ENCODE measurements at regions not wholly inside any gene's neighbourhood (a gene's known extent, or its start where the extent isn't known, plus 50 kb on each side); places are given as distances from the start of the nearest gene placed in this dataset.

DNA sequence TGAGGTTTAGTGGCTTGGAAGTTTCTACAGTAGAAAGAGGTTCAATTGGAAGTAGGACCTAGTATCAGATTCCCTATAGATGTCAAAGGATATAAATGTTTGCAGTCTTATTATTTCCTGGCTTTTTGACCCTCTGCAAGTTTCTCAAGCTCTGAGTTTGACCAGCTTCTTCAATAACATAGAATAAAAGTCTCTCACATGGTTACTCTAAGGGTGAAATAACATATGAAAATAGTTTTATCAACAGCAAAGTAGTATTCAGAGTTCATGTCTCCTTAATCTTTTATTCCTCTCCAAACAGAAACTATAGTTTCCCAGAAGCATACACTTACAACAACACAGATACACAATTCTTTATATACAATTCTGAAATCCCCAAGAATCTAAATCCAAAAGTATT is 132.9 kb upstream of the RND3 start:
- peak overlapping the region; percentile 84 for H3K27ac Mint-ChIP-seq (ENCODE audit: unreplicated experiment)

GRCh38 chr2:150619607-150620330 is 132.3 kb upstream of the RND3 start:
- Mint-ChIP-seq H3K27ac (ENCODE audit: unreplicated experiment) (peak overlapping the region; percentile 84), H3K27me3 (ENCODE audit: low read depth, unreplicated experiment) (no peaks in the 10 kb centered on the region), H3K4me1 (ENCODE audit: low read depth, unreplicated experiment) (peaks cover 42% of the 10 kb centered on the region), H3K4me3 (ENCODE audit: unreplicated experiment) (no peak overlapping the region), H3K36me3 (ENCODE audit: low read depth, unreplicated experiment) (no peaks in the 10 kb centered on the region), H3K9me3 (ENCODE audit: unreplicated experiment) (peaks cover 3% of the 10 kb centered on the region)
- peak overlapping the region; percentile 1 for H3K9ac ChIP-seq (ENCODE audit: low read length)
- H3K79me2 ChIP-seq (ENCODE audit: insufficient read depth, low read length): no peaks in the 10 kb centered on the region
- peak overlapping the region; percentile 60 for H3K27ac ChIP-seq (ENCODE audit: low read depth, low read length)
- no peaks in the 10 kb centered on the region for H3K27me3 ChIP-seq (ENCODE audit: insufficient read depth, low read length)
- H2AFZ ChIP-seq (ENCODE audit: low read depth, low read length): no peak overlapping the region
- TF ChIP-seq CTCF (IDR thresholded peaks at IDR 0.05; ENCODE audit: insufficient read depth, low read depth, low read length) (no peak), EZH2 (IDR thresholded peaks at IDR 0.05; ENCODE audit: insufficient read depth, low read length) (no peak)
- peak; percentile 77 for DNase-seq (ENCODE audit: low read depth)
- H3K9me3 ChIP-seq (ENCODE audit: insufficient read depth, low read depth, low read length): no peaks in the 10 kb centered on the region
- no peaks in the 10 kb centered on the region for H3K36me3 ChIP-seq (ENCODE audit: insufficient read depth, low read length)
- H4K20me1 ChIP-seq (ENCODE audit: insufficient read depth, low read length): no peaks in the 10 kb centered on the region
- FAIRE-seq: no peak
- H3K4me3 ChIP-seq (ENCODE audit: insufficient read depth, low read depth, low read length): no peak overlapping the region
- peaks cover 49% of the 10 kb centered on the region for H3K4me1 ChIP-seq (ENCODE audit: insufficient read depth, low read length)
- peak overlapping the region; percentile 16 for H3K4me2 ChIP-seq (ENCODE audit: low read length)

More for the DNA sequence above, 132.9 kb upstream of the RND3 start:
- Histone ChIP-seq H4K20me1 (ENCODE audit: insufficient read depth, low read length) (no peaks in the 10 kb centered on the region), H3K9me3 (ENCODE audit: insufficient read depth, low read depth, low read length) (no peaks in the 10 kb centered on the region), H3K4me1 (ENCODE audit: insufficient read depth, low read length) (peaks cover 49% of the 10 kb centered on the region), H3K4me3 (ENCODE audit: insufficient read depth, low read depth, low read length) (no peak overlapping the region), H3K27me3 (ENCODE audit: insufficient read depth, low read length) (no peaks in the 10 kb centered on the region), H3K27ac (ENCODE audit: low read depth, low read length) (peak overlapping the region; percentile 60), H3K9ac (ENCODE audit: low read length) (peak overlapping the region; percentile 1), H3K4me2 (ENCODE audit: low read length) (peak overlapping the region; percentile 16), H3K79me2 (ENCODE audit: insufficient read depth, low read length) (no peaks in the 10 kb centered on the region), H3K36me3 (ENCODE audit: insufficient read depth, low read length) (no peaks in the 10 kb centered on the region), H2AFZ (ENCODE audit: low read depth, low read length) (no peak overlapping the region)
- no peaks in the 10 kb centered on the region for H3K36me3 Mint-ChIP-seq (ENCODE audit: low read depth, unreplicated experiment)
- H3K9me3 Mint-ChIP-seq (ENCODE audit: unreplicated experiment): peaks cover 3% of the 10 kb centered on the region
- H3K27me3 Mint-ChIP-seq (ENCODE audit: low read depth, unreplicated experiment): no peaks in the 10 kb centered on the region
- DNase-seq (ENCODE audit: low read depth) (no peak), FAIRE-seq (peak; percentile 45)
- peaks cover 49% of the 10 kb centered on the region for H3K4me1 Mint-ChIP-seq (ENCODE audit: low read depth, unreplicated experiment)
- TF ChIP-seq CTCF (IDR thresholded peaks at IDR 0.05; ENCODE audit: insufficient read depth, low read depth, low read length): no peak
- TF ChIP-seq EZH2 (IDR thresholded peaks at IDR 0.05; ENCODE audit: insufficient read depth, low read length): no peak
- H3K4me3 Mint-ChIP-seq (ENCODE audit: unreplicated experiment): peak overlapping the region; percentile 9

- H3K36me3 ChIP-seq (ENCODE audit: insufficient read depth, low read length): no peaks in the 10 kb centered on the region
- H3K4me2 ChIP-seq (ENCODE audit: low read length): no peak overlapping the region
- Mint-ChIP-seq H3K4me3 (ENCODE audit: unreplicated experiment) (no peak overlapping the region), H3K27me3 (ENCODE audit: low read depth, unreplicated experiment) (no peaks in the 10 kb centered on the region), H3K9me3 (ENCODE audit: unreplicated experiment) (peaks cover 3% of the 10 kb centered on the region), H3K4me1 (ENCODE audit: low read depth, unreplicated experiment) (peaks cover 36% of the 10 kb centered on the region), H3K36me3 (ENCODE audit: low read depth, unreplicated experiment) (no peaks in the 10 kb centered on the region), H3K27ac (ENCODE audit: unreplicated experiment) (peak overlapping the region; percentile 50)
- no peaks in the 10 kb centered on the region for H3K79me2 ChIP-seq (ENCODE audit: insufficient read depth, low read length)
- no peak overlapping the region for H2AFZ ChIP-seq (ENCODE audit: low read depth, low read length)
- no peaks in the 10 kb centered on the region for H4K20me1 ChIP-seq (ENCODE audit: insufficient read depth, low read length)
- peak overlapping the region; percentile 6 for H3K9ac ChIP-seq (ENCODE audit: low read length)
- DNase-seq (ENCODE audit: low read depth) (peak; percentile 61), FAIRE-seq (no peak)
- H3K9me3 ChIP-seq (ENCODE audit: insufficient read depth, low read depth, low read length): no peaks in the 10 kb centered on the region
- no peak for TF ChIP-seq EZH2 (IDR thresholded peaks at IDR 0.05; ENCODE audit: insufficient read depth, low read length)
- no peak for TF ChIP-seq CTCF (IDR thresholded peaks at IDR 0.05; ENCODE audit: insufficient read depth, low read depth, low read length)
- no peaks in the 10 kb centered on the region for H3K27me3 ChIP-seq (ENCODE audit: insufficient read depth, low read length)
- H3K27ac ChIP-seq (ENCODE audit: low read depth, low read length): peak overlapping the region; percentile 49
- H3K4me3 ChIP-seq (ENCODE audit: insufficient read depth, low read depth, low read length): no peak overlapping the region
- H3K4me1 ChIP-seq (ENCODE audit: insufficient read depth, low read length): peaks cover 39% of the 10 kb centered on the region
Observed at GRCh38 chr2:150618245-150618895, 130.9 kb upstream of the RND3 start.

All from astrocyte (in vitro differentiated cells and primary cell).